Posterior cingulate gyrus (tissue), 11 donors: ENCODE measurements at regions not wholly inside any gene's neighbourhood (a gene's known extent, or its start where the extent isn't known, plus 50 kb on each side); places are given as distances from the start of the nearest gene placed in this dataset.
"Not testable (repeated sequence)": the region's sequence is repeated elsewhere in the genome, so short reads cannot be mapped to it uniquely, and the experiment has no call there.

Experiments
- DNase-seq, 10 donors: peaks; one replicate each; pipeline versions ENCODE4 v3.0.0 to v3.0.0-alpha.2; 2020 to 2021; ENCODE audit warnings: mixed read lengths in 3 of 10
- intact Hi-C: fragments of 100-400 bp; cut with DNase I; formaldehyde crosslinking; loops from one replicate; pipeline ENCODE4 v1.15.1; 2023

- no peak for DNase-seq
- intact Hi-C loops, result no loop called here
Measured at GRCh38 chr1:47678464-47678980, 240.7 kb downstream of the FOXD2 start.

GRCh38 chr1:47679301-47679791 is 241.5 kb downstream of the FOXD2 start:
- intact Hi-C loops, result no loop called here
- DNase-seq, result no peak

- DNase-seq, result no peak
- intact Hi-C loops, result no loop called here
Measured at GRCh38 chr1:47679826-47680225, 242.0 kb downstream of the FOXD2 start.

- no peak for DNase-seq
- intact Hi-C loops, result no loop called here
Measured at GRCh38 chr1:47680815-47681475, 243.1 kb downstream of the FOXD2 start.

GRCh38 chr1:47681735-47682134 is 243.9 kb downstream of the FOXD2 start:
- intact Hi-C loops, result no loop called here
- no peak for DNase-seq

- intact Hi-C loops, result no loop called here
- no peak for DNase-seq
Measured at GRCh38 chr1:47682198-47682597, 244.4 kb downstream of the FOXD2 start.

- intact Hi-C loops, result no loop called here
- no peak for DNase-seq
Measured at GRCh38 chr1:47682786-47683350, 245.0 kb downstream of the FOXD2 start.

- intact Hi-C loops, result no loop called here
- no peak for DNase-seq
Measured at GRCh38 chr1:47683401-47683800, 245.6 kb downstream of the FOXD2 start.

GRCh38 chr1:47684518-47684917 is 246.7 kb downstream of the FOXD2 start:
- no peak for DNase-seq
- intact Hi-C loops, result no loop called here

- intact Hi-C loops, result no loop called here
- DNase-seq, result no peak
Measured at GRCh38 chr1:47684964-47685762, 247.3 kb downstream of the FOXD2 start.

- intact Hi-C loops, result no loop called here
- DNase-seq, result no peak
Measured at GRCh38 chr1:47685763-47686066, 247.9 kb downstream of the FOXD2 start.

- DNase-seq, result peak in 1 of 10 donors; percentile 70
- intact Hi-C loops, result no loop called here
Measured at GRCh38 chr1:47686731-47687630, 249.1 kb downstream of the FOXD2 start.

- intact Hi-C loops, result no loop called here
- no peak for DNase-seq
Measured at GRCh38 chr1:47687631-47688460, 250.0 kb downstream of the FOXD2 start.

- no peak for DNase-seq
- intact Hi-C loops, result no loop called here
Measured at GRCh38 chr1:47688461-47689296, 250.8 kb downstream of the FOXD2 start.

GRCh38 chr1:47689894-47690293 is 252.1 kb downstream of the FOXD2 start:
- no peak for DNase-seq
- intact Hi-C loops, result no loop called here

GRCh38 chr1:47690341-47691250 is 252.8 kb downstream of the FOXD2 start:
- no peak for DNase-seq
- intact Hi-C loops, result no loop called here

GRCh38 chr1:47691293-47691692 is 253.4 kb downstream of the FOXD2 start:
- DNase-seq, intact Hi-C loops: not testable (repeated sequence)

- no peak for DNase-seq
- intact Hi-C loops, result no loop called here
Measured at GRCh38 chr1:47692196-47692595, 254.4 kb downstream of the FOXD2 start.
